Stimulated activated naive B cell treated with anti-CD40 and anti-IgM and Interleukin-4, amounts not matched to agents 10 μg/mL and 1 μg/mL and 100 μg/mL, for 72 hours (primary cell): ENCODE measurements at regions not wholly inside any gene's neighbourhood (a gene's known extent, or its start where the extent isn't known, plus 50 kb on each side); places are given as distances from the start of the nearest gene placed in this dataset.
"Not testable (repeated sequence)": the region's sequence is repeated elsewhere in the genome, so short reads cannot be mapped to it uniquely, and the experiment has no call there.

Experiments
- ATAC-seq, 2 donors: fragments of 150-1000 bp; cut with Tn5 transposase; replicated peaks; 2 replicates each; pipeline ENCODE4 v1.10.0; 2021; ENCODE audit warnings: moderate library complexity in 1 of 2
- DNase-seq: peaks from one replicate; pipeline ENCODE4 v3.0.0; 2021
- H3K27ac Mint-ChIP-seq: one replicate; pipeline ENCODE4 v1.8.0; 2022; ENCODE audit warnings: mild to moderate bottlenecking, mixed read lengths
- H3K27me3 Mint-ChIP-seq, 2 donors: one replicate each; pipeline ENCODE4 v1.8.0; 2022; ENCODE audit warnings: mixed read lengths in 2 of 2
- H3K36me3 Mint-ChIP-seq, 2 donors: one replicate each; pipeline ENCODE4 v1.8.0; 2022; ENCODE audit warnings: mixed read lengths in 2 of 2, mild to moderate bottlenecking in 1 of 2
- H3K4me1 Mint-ChIP-seq, 2 donors: one replicate each; pipeline ENCODE4 v1.8.0; 2022; ENCODE audit warnings: mixed read lengths in 2 of 2, mild to moderate bottlenecking in 1 of 2
- H3K4me3 Mint-ChIP-seq, 2 donors: one replicate each; pipeline ENCODE4 v1.8.0; 2022; ENCODE audit warnings: mild to moderate bottlenecking in 2 of 2, mixed read lengths in 2 of 2, moderate library complexity in 1 of 2
- H3K9me3 Mint-ChIP-seq, 2 donors: one replicate each; pipeline ENCODE4 v1.8.0; 2022; ENCODE audit warnings: mixed read lengths in 2 of 2, mild to moderate bottlenecking in 1 of 2

DNA sequence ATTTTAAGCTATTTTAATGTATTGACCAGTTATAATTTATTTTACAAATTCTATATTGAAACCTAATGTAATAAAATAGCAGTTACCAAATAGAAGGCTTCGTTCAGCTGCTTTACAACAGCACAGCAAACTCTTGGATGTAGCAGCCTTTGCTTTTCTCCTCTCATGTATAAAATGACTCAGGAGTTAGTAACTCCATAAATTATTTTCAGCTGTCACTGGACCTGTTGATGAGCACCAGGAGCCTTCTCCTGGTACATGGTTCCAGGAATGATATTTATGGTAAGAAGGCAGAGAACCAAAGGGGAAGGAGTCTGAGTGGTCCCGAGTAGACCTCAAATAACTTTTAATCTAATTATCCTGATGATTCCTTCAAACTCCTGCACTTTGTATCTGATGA, 256.4 kb upstream of the NETO1 start:
- Mint-ChIP-seq H3K27me3 (no peaks in the 10 kb centered on the region), H3K9me3 (peaks cover 3 to 9% of the 10 kb centered on the region in 2 donors), H3K4me1 (peaks cover 1 to 11% of the 10 kb centered on the region in 2 donors), H3K36me3 (peaks cover 5 to 10% of the 10 kb centered on the region in 2 donors), H3K4me3 (no peak overlapping the region), H3K27ac (no peak overlapping the region)
- no peak for ATAC-seq
- no peak for DNase-seq

DNA sequence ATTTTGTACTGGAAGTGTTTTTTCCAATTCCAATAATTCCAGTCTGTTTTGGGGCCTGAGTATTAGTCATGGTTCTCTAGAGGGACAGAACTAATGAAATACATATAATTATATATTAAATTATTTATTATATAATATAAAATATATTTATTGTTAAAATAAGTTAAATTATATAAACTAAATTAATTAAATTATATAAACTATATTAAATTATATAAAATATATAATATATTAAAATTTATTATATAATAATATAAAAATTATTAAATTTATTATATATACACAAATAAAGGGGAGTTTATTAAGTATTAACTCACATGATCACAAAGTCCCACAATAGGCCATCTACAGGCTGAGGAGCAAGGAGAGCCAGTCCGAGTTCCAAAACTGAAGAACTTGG, 253.4 kb upstream of the NETO1 start:
- Mint-ChIP-seq H3K9me3 (peaks cover 3 to 7% of the 10 kb centered on the region in 2 donors), H3K27ac (no peak overlapping the region), H3K4me3 (no peak overlapping the region), H3K36me3 (peaks cover 0 to 7% of the 10 kb centered on the region in 2 donors), H3K27me3 (no peaks in the 10 kb centered on the region), H3K4me1 (peaks cover 1 to 8% of the 10 kb centered on the region in 2 donors)
- DNase-seq, result no peak
- no peak for ATAC-seq

DNA sequence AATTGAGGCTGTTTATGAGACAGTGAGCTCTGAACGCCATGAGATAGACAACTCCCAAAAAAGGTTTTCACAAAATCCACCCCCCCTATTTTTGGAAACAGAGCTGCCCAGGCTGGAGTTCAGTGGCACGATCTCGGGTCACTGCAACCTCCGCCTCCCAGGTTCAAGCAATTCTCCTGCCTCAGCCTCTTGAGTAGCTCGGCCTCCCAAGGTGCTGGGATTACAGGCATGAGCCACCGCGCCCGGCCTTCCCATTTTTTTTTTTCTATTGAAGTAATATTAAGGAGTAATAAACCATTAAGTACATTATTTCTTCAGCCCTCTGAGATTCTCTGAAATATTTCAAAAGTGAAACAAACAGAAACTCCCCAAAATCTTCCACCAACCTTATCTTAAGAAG, 252.8 kb upstream of the NETO1 start:
- peaks cover 1 to 8% of the 10 kb centered on the region in 2 donors for H3K4me1 Mint-ChIP-seq
- H3K27ac Mint-ChIP-seq, result no peak overlapping the region
- ATAC-seq (no peak), DNase-seq (no peak)
- H3K27me3 Mint-ChIP-seq, result no peaks in the 10 kb centered on the region
- peaks cover 0 to 7% of the 10 kb centered on the region in 2 donors for H3K36me3 Mint-ChIP-seq
- H3K4me3 Mint-ChIP-seq, result no peak overlapping the region
- peaks cover 3 to 7% of the 10 kb centered on the region in 2 donors for H3K9me3 Mint-ChIP-seq

DNA sequence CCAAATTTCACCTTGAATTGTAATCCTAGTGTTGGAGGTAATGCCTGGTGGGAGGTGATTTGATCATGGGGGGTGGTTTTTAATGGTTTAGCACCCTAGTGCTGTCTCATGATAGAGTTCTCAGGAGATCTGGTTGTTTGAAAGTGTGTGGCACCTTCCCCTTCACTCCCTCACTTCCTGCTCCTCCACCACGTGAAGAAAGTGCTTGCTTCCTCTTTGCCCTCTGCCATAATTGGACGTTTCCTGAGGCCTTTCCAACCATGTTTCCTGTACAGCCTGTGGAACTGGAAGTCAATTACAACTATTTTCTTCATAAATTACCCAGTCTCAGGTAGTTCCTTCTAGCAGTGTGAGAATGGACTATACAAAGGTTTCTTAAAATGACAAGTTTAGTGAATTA, 251.8 kb upstream of the NETO1 start:
- ATAC-seq, result peak in 1 of 2 donors; percentile 55
- no peak for DNase-seq
- Mint-ChIP-seq H3K4me1 (peaks cover 1 to 8% of the 10 kb centered on the region in 2 donors), H3K9me3 (peaks cover 3 to 7% of the 10 kb centered on the region in 2 donors), H3K36me3 (peaks cover 0 to 7% of the 10 kb centered on the region in 2 donors), H3K27me3 (no peaks in the 10 kb centered on the region), H3K27ac (no peak overlapping the region), H3K4me3 (no peak overlapping the region)

DNA sequence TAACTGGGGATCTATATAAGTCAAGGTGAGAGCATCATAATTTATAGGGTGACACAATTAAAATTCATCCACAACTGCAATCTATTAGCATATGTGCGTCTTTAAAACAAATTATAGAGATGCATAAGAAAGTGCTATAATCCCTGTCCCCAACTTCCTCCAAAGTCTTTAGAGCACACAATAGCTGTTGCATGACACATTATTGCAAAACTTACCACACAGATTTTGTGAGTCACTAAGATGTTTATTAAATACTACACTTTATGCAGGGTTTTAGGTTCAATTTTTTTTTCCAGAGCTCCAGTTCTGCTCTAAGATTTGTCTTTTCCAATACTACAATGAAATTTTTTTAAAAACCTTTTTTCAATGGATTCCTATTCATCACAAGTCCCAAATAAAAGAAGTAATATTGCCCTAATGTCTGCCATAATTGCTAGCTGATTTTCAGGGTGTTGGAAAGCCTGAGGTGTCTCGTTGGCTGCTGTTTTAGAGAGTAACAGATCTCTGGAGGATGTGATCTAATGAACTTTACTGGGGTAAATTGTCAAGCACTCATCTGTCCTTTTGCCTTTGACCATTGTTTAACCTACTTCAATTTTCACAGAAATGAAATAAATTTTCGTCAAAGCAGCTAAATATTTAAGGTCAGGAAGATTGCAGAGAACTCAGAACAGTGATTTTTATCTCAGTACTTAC, 250.5 kb upstream of the NETO1 start:
- no peak for ATAC-seq
- H3K27ac Mint-ChIP-seq, result no peak overlapping the region
- peaks cover 0 to 7% of the 10 kb centered on the region in 2 donors for H3K36me3 Mint-ChIP-seq
- peaks cover 1 to 8% of the 10 kb centered on the region in 2 donors for H3K4me1 Mint-ChIP-seq
- DNase-seq, result no peak
- H3K9me3 Mint-ChIP-seq, result peaks cover 3 to 7% of the 10 kb centered on the region in 2 donors
- no peaks in the 10 kb centered on the region for H3K27me3 Mint-ChIP-seq
- H3K4me3 Mint-ChIP-seq, result no peak overlapping the region

DNA sequence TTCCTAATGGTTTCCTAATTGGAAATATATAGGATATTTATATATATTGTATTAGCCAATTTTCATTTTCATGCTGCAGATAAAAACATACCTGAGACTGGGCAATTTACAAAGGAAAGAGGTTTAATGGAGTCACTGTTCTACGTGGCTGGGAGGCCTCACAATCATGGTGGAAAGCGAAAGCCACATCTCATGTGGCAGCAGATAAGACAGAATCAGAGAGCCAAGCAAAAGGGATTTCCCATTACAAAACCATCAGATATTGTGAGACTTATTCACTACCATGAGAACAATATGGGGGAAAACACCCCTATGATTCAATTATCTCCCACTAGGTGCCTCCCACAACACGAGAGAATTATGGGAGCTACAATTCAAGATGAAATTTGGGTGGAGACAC, 242.5 kb upstream of the NETO1 start:
- no peak overlapping the region for H3K27ac Mint-ChIP-seq
- ATAC-seq (no peak), DNase-seq (no peak)
- no peak overlapping the region for H3K4me3 Mint-ChIP-seq
- no peaks in the 10 kb centered on the region for H3K27me3 Mint-ChIP-seq
- H3K36me3 Mint-ChIP-seq, result no peaks in the 10 kb centered on the region
- peaks cover 0 to 1% of the 10 kb centered on the region in 2 donors for H3K9me3 Mint-ChIP-seq
- H3K4me1 Mint-ChIP-seq, result no peaks in the 10 kb centered on the region

DNA sequence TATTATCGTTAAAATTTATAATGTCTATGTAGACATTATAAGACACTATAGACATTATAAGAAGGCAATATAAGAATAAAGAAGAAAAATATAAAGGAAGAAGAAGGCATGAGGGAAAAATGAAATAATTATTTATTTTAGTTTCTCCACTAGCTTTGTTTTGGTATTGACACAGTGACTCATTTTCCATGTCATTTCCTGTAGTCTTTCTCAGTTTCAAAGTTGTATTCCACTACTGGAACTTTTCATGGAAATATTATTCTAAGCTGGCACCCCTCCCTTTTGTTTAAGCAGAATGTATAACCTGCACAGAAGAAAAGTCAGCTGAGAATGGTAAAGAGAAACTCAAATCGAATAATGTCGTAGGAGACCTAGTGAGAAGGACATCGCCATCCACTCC, 234.2 kb upstream of the NETO1 start:
- Mint-ChIP-seq H3K27me3 (no peaks in the 10 kb centered on the region), H3K27ac (no peak overlapping the region), H3K9me3 (peaks cover 0 to 2% of the 10 kb centered on the region in 2 donors), H3K4me3 (no peak overlapping the region), H3K36me3 (no peaks in the 10 kb centered on the region), H3K4me1 (peaks cover 6 to 7% of the 10 kb centered on the region in 2 donors)
- no peak for DNase-seq
- ATAC-seq, result no peak

DNA sequence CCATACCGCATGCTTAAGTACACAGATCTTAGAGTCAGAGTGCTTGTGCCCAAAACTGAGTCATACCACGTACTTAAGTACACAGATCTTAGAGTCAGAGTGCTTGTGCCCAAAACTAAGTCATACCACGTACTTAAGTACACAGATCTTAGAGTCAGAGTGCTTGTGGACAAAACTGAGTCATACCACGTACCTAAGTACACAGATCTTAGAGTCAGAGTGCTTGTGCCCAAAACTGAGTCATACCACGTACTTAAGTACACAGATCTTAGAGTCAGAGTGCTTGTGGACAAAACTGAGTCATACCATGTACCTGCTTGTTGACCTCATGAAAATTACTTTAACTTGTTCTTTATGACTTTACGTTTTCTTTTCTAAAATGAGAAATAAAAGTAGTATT, 233.7 kb upstream of the NETO1 start:
- H3K4me3 Mint-ChIP-seq, H3K4me1 Mint-ChIP-seq, H3K27ac Mint-ChIP-seq, DNase-seq, H3K27me3 Mint-ChIP-seq, H3K9me3 Mint-ChIP-seq, H3K36me3 Mint-ChIP-seq, ATAC-seq: not testable (repeated sequence)

DNA sequence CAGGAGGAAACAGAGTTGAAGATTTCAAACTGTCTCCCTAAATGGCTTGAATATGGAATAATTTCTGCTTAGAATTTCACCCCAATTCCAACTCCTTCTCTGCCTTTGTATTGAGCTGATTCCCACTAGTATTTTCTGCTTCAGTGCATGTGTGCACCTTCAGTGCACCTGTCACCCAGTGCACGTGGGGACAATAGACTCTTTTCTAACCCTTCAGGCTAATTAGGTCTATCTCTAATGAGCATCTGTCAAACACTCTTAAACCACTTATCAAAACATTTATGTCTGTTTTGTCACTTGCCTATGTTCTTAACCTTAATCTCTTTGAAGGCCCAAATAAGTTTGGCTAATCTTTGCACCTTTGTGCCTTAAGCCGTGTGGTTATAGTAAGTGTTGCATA, 232.0 kb upstream of the NETO1 start:
- H3K27me3 Mint-ChIP-seq, result no peaks in the 10 kb centered on the region
- H3K9me3 Mint-ChIP-seq, result peaks cover 0 to 1% of the 10 kb centered on the region in 2 donors
- no peak overlapping the region for H3K27ac Mint-ChIP-seq
- no peak for DNase-seq
- no peak for ATAC-seq
- no peaks in the 10 kb centered on the region for H3K36me3 Mint-ChIP-seq
- no peak overlapping the region for H3K4me3 Mint-ChIP-seq
- H3K4me1 Mint-ChIP-seq, result peaks cover 6 to 7% of the 10 kb centered on the region in 2 donors

DNA sequence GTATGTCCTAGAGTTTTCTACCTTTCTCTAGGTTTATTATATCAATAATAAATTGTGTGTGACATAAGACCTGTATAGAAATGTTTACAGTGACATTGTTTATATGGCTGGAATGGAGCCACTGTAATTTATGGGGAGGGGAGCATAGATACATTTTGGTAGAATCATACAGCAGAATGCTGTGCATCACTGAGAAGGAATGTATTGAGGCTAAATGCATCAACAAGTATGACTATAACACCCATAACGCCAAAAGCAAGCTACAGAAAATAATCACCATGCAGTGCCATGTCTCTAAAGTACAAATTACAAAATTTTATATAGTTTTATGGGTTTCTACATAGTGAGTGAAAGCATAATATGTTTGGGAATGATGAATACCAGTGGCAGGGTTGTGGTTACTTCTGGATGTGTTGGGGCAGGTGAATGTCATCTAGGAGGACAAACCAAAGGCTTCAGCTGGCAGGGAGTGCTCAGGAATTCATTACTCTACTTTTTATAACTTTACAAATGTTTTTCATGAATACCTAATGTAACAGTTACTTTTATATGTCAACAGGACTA, 226.0 kb upstream of the NETO1 start:
- peaks cover 12 to 14% of the 10 kb centered on the region in 2 donors for H3K36me3 Mint-ChIP-seq
- H3K4me3 Mint-ChIP-seq, result no peak overlapping the region
- H3K27me3 Mint-ChIP-seq, result no peaks in the 10 kb centered on the region
- no peak for ATAC-seq
- H3K9me3 Mint-ChIP-seq, result peaks cover 9 to 16% of the 10 kb centered on the region in 2 donors
- no peak overlapping the region for H3K27ac Mint-ChIP-seq
- DNase-seq, result no peak
- no peaks in the 10 kb centered on the region for H3K4me1 Mint-ChIP-seq

DNA sequence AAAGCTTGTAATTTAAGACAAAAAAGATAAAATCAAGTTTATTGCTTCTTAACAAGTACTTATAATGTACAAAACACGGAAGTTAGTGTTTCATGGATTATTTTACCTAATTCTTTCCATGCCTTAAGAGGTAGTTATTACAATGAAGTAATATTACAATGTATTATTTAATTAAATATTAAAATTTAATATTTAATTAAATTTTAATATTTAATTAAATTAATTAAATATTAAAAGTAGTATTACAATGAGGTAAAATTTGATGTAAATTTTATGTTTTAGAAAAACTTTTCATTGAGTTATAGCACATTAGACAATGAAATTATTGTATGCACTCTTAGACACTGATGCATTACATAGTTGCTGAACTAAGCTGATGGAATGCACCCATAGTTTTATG, 220.7 kb upstream of the NETO1 start:
- peaks cover 9 to 14% of the 10 kb centered on the region in 2 donors for H3K9me3 Mint-ChIP-seq
- peaks cover 12 to 14% of the 10 kb centered on the region in 2 donors for H3K36me3 Mint-ChIP-seq
- peaks cover 8 to 17% of the 10 kb centered on the region in 2 donors for H3K4me1 Mint-ChIP-seq
- H3K27me3 Mint-ChIP-seq, result no peaks in the 10 kb centered on the region
- ATAC-seq (no peak), DNase-seq (no peak)
- no peak overlapping the region for H3K4me3 Mint-ChIP-seq
- H3K27ac Mint-ChIP-seq, result no peak overlapping the region

DNA sequence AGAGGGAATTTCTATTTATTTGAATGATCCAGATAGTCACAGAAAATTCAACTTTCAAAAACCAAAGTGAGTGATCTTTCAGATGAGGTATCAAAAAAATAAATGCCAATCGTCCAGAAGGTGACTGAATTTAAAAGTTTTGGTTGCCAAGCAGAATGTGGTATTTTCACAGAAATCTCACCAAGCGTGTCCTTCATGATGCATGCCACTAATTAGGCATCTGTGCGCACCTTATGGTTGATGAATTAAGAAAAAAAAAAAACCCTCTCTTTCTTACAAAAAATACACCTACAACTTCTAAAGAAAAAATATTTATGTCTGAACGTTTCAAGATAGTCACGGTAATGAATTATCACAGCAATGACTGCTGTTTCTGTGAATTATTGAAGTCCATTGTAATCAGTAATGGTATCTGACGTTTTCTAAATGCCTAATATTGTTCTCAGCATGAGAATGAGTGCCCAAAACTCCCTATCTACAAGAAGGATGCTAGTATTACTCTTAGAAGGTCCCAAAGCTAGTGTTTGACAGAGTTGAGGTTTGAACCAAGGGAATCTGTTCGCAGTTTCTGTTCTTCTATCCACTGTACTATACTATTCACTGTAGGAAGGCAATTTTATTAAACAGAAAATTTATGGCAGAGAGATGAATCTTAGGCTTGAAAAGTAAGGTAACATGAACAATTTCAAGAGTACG, 219.6 kb upstream of the NETO1 start:
- Mint-ChIP-seq H3K36me3 (peaks cover 12 to 14% of the 10 kb centered on the region in 2 donors), H3K4me3 (no peak overlapping the region), H3K27ac (peak overlapping the region; percentile 81), H3K4me1 (peaks cover 10 to 21% of the 10 kb centered on the region in 2 donors), H3K9me3 (peaks cover 9 to 14% of the 10 kb centered on the region in 2 donors), H3K27me3 (no peaks in the 10 kb centered on the region)
- ATAC-seq, result peak; percentile 85 to 88
- no peak for DNase-seq

DNA sequence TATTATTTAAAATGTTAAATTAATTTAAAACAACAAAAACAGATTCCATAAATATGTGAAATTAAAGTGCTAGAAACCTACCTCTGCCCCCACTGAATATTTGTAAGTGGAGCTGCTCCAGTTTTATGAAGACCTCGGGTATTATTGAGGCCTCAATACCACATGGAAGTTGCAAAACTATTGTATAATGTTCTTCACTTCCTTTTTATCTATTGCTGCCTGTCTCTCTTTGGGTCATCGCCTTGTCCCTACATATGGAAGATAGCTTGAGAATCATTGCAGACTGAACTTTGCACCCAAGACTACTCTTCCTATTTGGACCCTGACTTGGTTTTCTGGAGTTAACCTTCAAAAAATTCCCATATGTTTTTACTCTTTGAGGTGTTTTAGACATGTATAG, 212.1 kb upstream of the NETO1 start:
- H3K27me3 Mint-ChIP-seq, result no peaks in the 10 kb centered on the region
- peaks cover 14 to 15% of the 10 kb centered on the region in 2 donors for H3K9me3 Mint-ChIP-seq
- no peak for ATAC-seq
- no peak overlapping the region for H3K27ac Mint-ChIP-seq
- H3K4me1 Mint-ChIP-seq, result peaks cover 24 to 39% of the 10 kb centered on the region in 2 donors
- DNase-seq, result no peak
- peaks cover 12% of the 10 kb centered on the region in 2 donors for H3K36me3 Mint-ChIP-seq
- no peak overlapping the region for H3K4me3 Mint-ChIP-seq

DNA sequence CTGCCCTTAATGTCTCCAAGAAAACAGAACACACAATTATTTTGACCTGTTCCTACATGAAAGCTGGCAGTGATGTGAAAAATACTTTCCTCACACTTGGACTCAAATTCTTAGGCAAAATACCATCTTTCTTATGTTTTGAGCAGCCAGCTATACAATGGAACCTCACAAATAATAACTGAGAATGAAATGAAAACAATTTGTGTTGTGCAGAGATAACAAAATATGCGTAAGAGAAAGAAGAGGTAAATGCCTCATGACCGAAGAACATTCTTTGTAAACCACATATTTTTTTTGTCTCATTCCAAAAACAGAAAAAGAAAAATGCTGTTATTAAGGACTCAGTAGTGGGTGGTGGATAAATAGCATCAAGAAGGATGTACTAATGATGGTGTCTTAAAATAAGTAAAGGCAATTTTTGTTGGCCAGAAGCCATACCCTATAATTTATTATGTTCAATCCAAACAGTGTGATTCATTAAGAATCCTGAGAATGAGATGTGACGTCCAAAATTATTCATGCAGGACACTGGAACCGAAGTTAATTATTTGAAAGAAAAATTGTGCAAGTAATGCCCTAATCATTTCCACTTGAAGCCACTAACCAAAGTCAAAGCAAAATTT, 193.0 kb upstream of the NETO1 start:
- ATAC-seq, result no peak
- Mint-ChIP-seq H3K4me1 (peaks cover 0 to 2% of the 10 kb centered on the region in 2 donors), H3K9me3 (no peaks in the 10 kb centered on the region), H3K4me3 (no peak overlapping the region), H3K27ac (no peak overlapping the region), H3K27me3 (no peaks in the 10 kb centered on the region), H3K36me3 (no peaks in the 10 kb centered on the region)
- no peak for DNase-seq
